Tibial nerve (tissue), 4 donors: ENCODE measurements at regions not wholly inside any gene's neighbourhood (a gene's known extent, or its start where the extent isn't known, plus 50 kb on each side); places are given as distances from the start of the nearest gene placed in this dataset.

Experiments used
- CTCF ChIP-seq, 5 experiments: fragments of 200-600 bp in 3 of 5; fragments of 450-650 bp in 2 of 5; sonication (generic) in 3 of 5; IDR thresholded peaks; one replicate each; pipeline ENCODE4 v1.5.1; 2016 to 2019; ENCODE audit warnings: antibody characterized with exemption in 5 of 5, mild to moderate bottlenecking in 3 of 5, moderate library complexity in 2 of 5
- EP300 ChIP-seq, 2 donors: sonication (generic); formaldehyde crosslinking; IDR thresholded peaks; one replicate each; pipeline ENCODE4 v1.6.1; 2017; ENCODE audit warnings: antibody characterized with exemption in 2 of 2, mild to moderate bottlenecking in 1 of 2
- POLR2A ChIP-seq, 2 donors: fragments of 450-650 bp; IDR thresholded peaks; one replicate each; pipeline ENCODE4 v1.6.1; 2017; ENCODE audit warnings: antibody characterized with exemption in 2 of 2, mild to moderate bottlenecking in 2 of 2, moderate library complexity in 2 of 2

DNA sequence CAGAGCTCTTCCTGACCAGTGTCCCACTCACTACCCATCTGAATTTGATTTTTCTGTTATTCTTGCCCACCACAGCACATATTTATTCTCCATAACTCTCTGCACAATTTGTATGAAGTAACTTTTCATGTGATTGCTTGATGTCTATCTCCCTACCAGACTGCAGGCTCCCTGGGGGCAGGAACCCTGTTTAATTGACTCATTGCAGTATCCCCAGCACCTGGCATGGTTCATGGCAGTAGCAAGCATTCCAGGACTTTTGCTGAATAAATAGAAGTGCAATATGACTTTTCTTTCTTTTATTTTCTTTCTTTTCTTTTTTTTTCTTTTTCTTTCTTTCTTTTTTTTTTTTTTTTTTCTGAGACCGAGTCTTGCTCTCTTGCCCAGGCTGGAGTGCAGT, 88.7 kb upstream of the XPO1 start:
- TF ChIP-seq CTCF (IDR thresholded peaks at IDR 0.05) (no peak), POLR2A (IDR thresholded peaks at IDR 0.05) (no peak), EP300 (IDR thresholded peaks at IDR 0.05) (no peak)
